Mammary epithelial cell (primary cell): ENCODE measurements at regions not wholly inside any gene's neighbourhood (a gene's known extent, or its start where the extent isn't known, plus 50 kb on each side); places are given as distances from the start of the nearest gene placed in this dataset.

Source experiments
- CTCF ChIP-seq, 2 donors: IDR thresholded peaks in 1 of 2; conservative IDR thresholded peaks in 1 of 2; 2 replicates each; pipeline ENCODE4 v1.5.1; 2011 to 2012; ENCODE audit warnings: inconsistent platforms in 2 of 2, low read length in 2 of 2, mild to moderate bottlenecking in 2 of 2, control low read depth in 1 of 2, low read depth in 1 of 2; ENCODE audit not compliant: insufficient read depth in 1 of 2; ENCODE audit errors: extremely low read depth in 1 of 2
- EZH2 ChIP-seq: IDR thresholded peaks from 2 replicates; pipeline ENCODE4 v1.6.1; 2012; ENCODE audit warnings: low read length, inconsistent platforms, borderline replicate concordance

- no peak for TF ChIP-seq CTCF (conservative IDR thresholded peaks at IDR 0.05 in 1 of 2, IDR thresholded peaks at IDR 0.05 in 1 of 2; ENCODE audit: extremely low read depth in 1 of 2, insufficient read depth in 1 of 2, low read depth in 1 of 2, low read length in 2 of 2)
- TF ChIP-seq EZH2 = no peak
Measured at GRCh38 chr1:60763741-60764140, 318.6 kb upstream of the NFIA start.
